Subcutaneous abdominal adipose tissue (tissue), 5 donors: ENCODE measurements at regions not wholly inside any gene's neighbourhood (a gene's known extent, or its start where the extent isn't known, plus 50 kb on each side); places are given as distances from the start of the nearest gene placed in this dataset.

Experiments
- H3K27ac ChIP-seq: one replicate; pipeline ENCODE4 v1.7.0; 2013; ENCODE audit warnings: low read depth, mild to moderate bottlenecking, inconsistent platforms, low read length, moderate library complexity
- H3K27me3 ChIP-seq, 5 donors: one replicate each; pipeline ENCODE4 v1.7.0; 2013; ENCODE audit warnings: low read length in 5 of 5, inconsistent platforms in 1 of 5; ENCODE audit not compliant: control insufficient read depth in 5 of 5, insufficient read depth in 4 of 5
- H3K36me3 ChIP-seq, 5 donors: one replicate each; pipeline ENCODE4 v1.7.0; 2013; ENCODE audit warnings: low read length in 5 of 5; ENCODE audit not compliant: control insufficient read depth in 5 of 5, insufficient read depth in 5 of 5
- H3K4me1 ChIP-seq, 5 donors: one replicate each; pipeline ENCODE4 v1.7.0; 2013; ENCODE audit warnings: low read length in 5 of 5, mild to moderate bottlenecking in 3 of 5, moderate library complexity in 1 of 5; ENCODE audit not compliant: control insufficient read depth in 5 of 5, insufficient read depth in 5 of 5
- H3K4me3 ChIP-seq, 5 donors: one replicate each; pipeline ENCODE4 v1.7.0; 2013; ENCODE audit warnings: low read length in 5 of 5, low read depth in 1 of 5
- H3K9ac ChIP-seq, 5 donors: one replicate each; pipeline ENCODE4 v1.7.0; 2013; ENCODE audit warnings: low read length in 5 of 5, mild to moderate bottlenecking in 4 of 5, moderate library complexity in 3 of 5
- H3K9me3 ChIP-seq, 5 donors: one replicate each; pipeline ENCODE4 v1.7.0; 2013; ENCODE audit warnings: low read length in 5 of 5; ENCODE audit not compliant: control insufficient read depth in 5 of 5
- donor health status: healthy.
- donor health status: healthy.
- donor health status: healthy.
- donor health status: healthy.
- donor health status: healthy.

GRCh38 chr4:129602447-129602846 lies 506.5 kb downstream of the C4orf33 start:
- Histone ChIP-seq H3K27me3 (no peaks in the 10 kb centered on the region), H3K36me3 (no peaks in the 10 kb centered on the region), H3K9me3 (no peaks in the 10 kb centered on the region), H3K9ac (no peak overlapping the region), H3K27ac (no peak overlapping the region), H3K4me1 (peaks cover 0 to 15% (median 0%) of the 10 kb centered on the region in 5 donors), H3K4me3 (no peak overlapping the region)

- Histone ChIP-seq H3K4me3 (no peak overlapping the region), H3K4me1 (peaks cover 0 to 7% (median 0%) of the 10 kb centered on the region in 5 donors), H3K27me3 (no peaks in the 10 kb centered on the region), H3K27ac (no peak overlapping the region), H3K9me3 (no peaks in the 10 kb centered on the region), H3K9ac (no peak overlapping the region), H3K36me3 (no peaks in the 10 kb centered on the region)
Observed at GRCh38 chr4:129603241-129603931, 507.4 kb downstream of the C4orf33 start.

GRCh38 chr4:129604632-129605255 lies 508.8 kb downstream of the C4orf33 start:
- peaks cover 0 to 3% (median 0%) of the 10 kb centered on the region in 5 donors for H3K4me1 ChIP-seq
- no peak overlapping the region for H3K27ac ChIP-seq
- H3K4me3 ChIP-seq, result no peak overlapping the region
- H3K9ac ChIP-seq, result no peak overlapping the region
- no peaks in the 10 kb centered on the region for H3K36me3 ChIP-seq
- no peaks in the 10 kb centered on the region for H3K27me3 ChIP-seq
- no peaks in the 10 kb centered on the region for H3K9me3 ChIP-seq

GRCh38 chr4:129614611-129615010 lies 518.7 kb downstream of the C4orf33 start:
- H3K9me3 ChIP-seq, result no peaks in the 10 kb centered on the region
- no peak overlapping the region for H3K4me3 ChIP-seq
- H3K27ac ChIP-seq, result no peak overlapping the region
- no peaks in the 10 kb centered on the region for H3K36me3 ChIP-seq
- no peaks in the 10 kb centered on the region for H3K4me1 ChIP-seq
- no peaks in the 10 kb centered on the region for H3K27me3 ChIP-seq
- no peak overlapping the region for H3K9ac ChIP-seq

- H3K9me3 ChIP-seq, result no peaks in the 10 kb centered on the region
- peaks cover 0 to 5% (median 0%) of the 10 kb centered on the region in 5 donors for H3K4me1 ChIP-seq
- H3K27ac ChIP-seq, result no peak overlapping the region
- no peak overlapping the region for H3K9ac ChIP-seq
- H3K36me3 ChIP-seq, result no peaks in the 10 kb centered on the region
- no peak overlapping the region for H3K4me3 ChIP-seq
- H3K27me3 ChIP-seq, result no peaks in the 10 kb centered on the region
Observed at GRCh38 chr4:129622566-129622965, 526.6 kb downstream of the C4orf33 start.

GRCh38 chr4:129623233-129623875 lies 527.4 kb downstream of the C4orf33 start:
- H3K4me1 ChIP-seq, result peaks cover 0 to 5% (median 0%) of the 10 kb centered on the region in 5 donors
- H3K9me3 ChIP-seq, result no peaks in the 10 kb centered on the region
- H3K4me3 ChIP-seq, result no peak overlapping the region
- H3K9ac ChIP-seq, result no peak overlapping the region
- no peaks in the 10 kb centered on the region for H3K27me3 ChIP-seq
- H3K27ac ChIP-seq, result no peak overlapping the region
- no peaks in the 10 kb centered on the region for H3K36me3 ChIP-seq

- Histone ChIP-seq H3K9ac (no peak overlapping the region), H3K27me3 (no peaks in the 10 kb centered on the region)
Observed at GRCh38 chr4:129641179-129641578, 545.2 kb downstream of the C4orf33 start.

GRCh38 chr4:129645461-129645860 lies 549.5 kb downstream of the C4orf33 start:
- Histone ChIP-seq H3K27me3 (no peaks in the 10 kb centered on the region), H3K9ac (no peak overlapping the region), H3K27ac (no peak overlapping the region), H3K4me1 (no peaks in the 10 kb centered on the region), H3K36me3 (no peaks in the 10 kb centered on the region), H3K9me3 (no peaks in the 10 kb centered on the region), H3K4me3 (no peak overlapping the region)

More at GRCh38 chr4:129641179-129641578, 545.2 kb downstream of the C4orf33 start:
- H3K4me1 ChIP-seq, result no peaks in the 10 kb centered on the region
- H3K4me3 ChIP-seq, result no peak overlapping the region
- H3K36me3 ChIP-seq, result no peaks in the 10 kb centered on the region
- no peak overlapping the region for H3K27ac ChIP-seq
- no peaks in the 10 kb centered on the region for H3K9me3 ChIP-seq

- Histone ChIP-seq H3K9me3 (no peaks in the 10 kb centered on the region), H3K9ac (no peak overlapping the region), H3K36me3 (no peaks in the 10 kb centered on the region), H3K27ac (no peak overlapping the region), H3K4me3 (no peak overlapping the region), H3K4me1 (no peaks in the 10 kb centered on the region), H3K27me3 (no peaks in the 10 kb centered on the region)
Observed at GRCh38 chr4:129668092-129668491, 572.1 kb downstream of the C4orf33 start.

GRCh38 chr4:129672941-129673340 lies 577.0 kb downstream of the C4orf33 start:
- Histone ChIP-seq H3K36me3 (no peaks in the 10 kb centered on the region), H3K27me3 (no peaks in the 10 kb centered on the region), H3K9me3 (no peaks in the 10 kb centered on the region), H3K4me1 (no peaks in the 10 kb centered on the region), H3K9ac (no peak overlapping the region), H3K4me3 (no peak overlapping the region), H3K27ac (no peak overlapping the region)
